ENCODE measurements at regions not wholly inside any gene's neighbourhood (a gene's known extent, or its start where the extent isn't known, plus 50 kb on each side); places are given as distances from the start of the nearest gene placed in this dataset.

DNA sequence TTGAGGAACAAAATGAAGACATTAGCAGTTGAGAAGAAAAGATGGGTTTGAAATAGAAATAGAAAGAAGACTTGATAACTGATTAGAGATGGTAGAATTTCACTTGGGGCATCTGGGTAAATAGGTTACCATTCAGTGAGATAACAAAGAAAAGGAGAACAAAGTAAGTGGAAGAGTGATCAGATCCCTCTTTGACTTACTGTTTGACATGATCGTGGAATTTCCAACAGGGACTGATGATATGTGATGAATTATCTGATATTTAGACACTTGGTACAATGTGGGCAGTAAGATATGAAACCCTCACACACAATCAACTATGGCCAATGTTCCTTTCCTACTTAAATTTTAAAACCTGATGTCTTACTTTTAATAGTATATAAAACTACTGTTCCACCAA lies 70.1 kb upstream of the STARD4 start:
- TF ChIP-seq, protein P1, sequence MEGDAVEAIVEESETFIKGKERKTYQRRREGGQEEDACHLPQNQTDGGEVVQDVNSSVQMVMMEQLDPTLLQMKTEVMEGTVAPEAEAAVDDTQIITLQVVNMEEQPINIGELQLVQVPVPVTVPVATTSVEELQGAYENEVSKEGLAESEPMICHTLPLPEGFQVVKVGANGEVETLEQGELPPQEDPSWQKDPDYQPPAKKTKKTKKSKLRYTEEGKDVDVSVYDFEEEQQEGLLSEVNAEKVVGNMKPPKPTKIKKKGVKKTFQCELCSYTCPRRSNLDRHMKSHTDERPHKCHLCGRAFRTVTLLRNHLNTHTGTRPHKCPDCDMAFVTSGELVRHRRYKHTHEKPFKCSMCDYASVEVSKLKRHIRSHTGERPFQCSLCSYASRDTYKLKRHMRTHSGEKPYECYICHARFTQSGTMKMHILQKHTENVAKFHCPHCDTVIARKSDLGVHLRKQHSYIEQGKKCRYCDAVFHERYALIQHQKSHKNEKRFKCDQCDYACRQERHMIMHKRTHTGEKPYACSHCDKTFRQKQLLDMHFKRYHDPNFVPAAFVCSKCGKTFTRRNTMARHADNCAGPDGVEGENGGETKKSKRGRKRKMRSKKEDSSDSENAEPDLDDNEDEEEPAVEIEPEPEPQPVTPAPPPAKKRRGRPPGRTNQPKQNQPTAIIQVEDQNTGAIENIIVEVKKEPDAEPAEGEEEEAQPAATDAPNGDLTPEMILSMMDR (conservative IDR thresholded peaks at IDR 0.05) = no peak
- TF ChIP-seq EZH2 (IDR thresholded peaks at IDR 0.05; ENCODE audit: low read depth) = no peak
